GM19351 (cell line): ENCODE measurements at regions not wholly inside any gene's neighbourhood (a gene's known extent, or its start where the extent isn't known, plus 50 kb on each side); places are given as distances from the start of the nearest gene placed in this dataset.
"Not testable (repeated sequence)": the region's sequence is repeated elsewhere in the genome, so short reads cannot be mapped to it uniquely, and the experiment has no call there.

Source experiments
- ATAC-seq: cut with Tn5 transposase; IDR thresholded peaks from one replicate; pipeline ENCODE4 v1.9.1; 2021; ENCODE audit warnings: mild to moderate bottlenecking, moderate library complexity; ENCODE audit not compliant: unreplicated experiment

DNA sequence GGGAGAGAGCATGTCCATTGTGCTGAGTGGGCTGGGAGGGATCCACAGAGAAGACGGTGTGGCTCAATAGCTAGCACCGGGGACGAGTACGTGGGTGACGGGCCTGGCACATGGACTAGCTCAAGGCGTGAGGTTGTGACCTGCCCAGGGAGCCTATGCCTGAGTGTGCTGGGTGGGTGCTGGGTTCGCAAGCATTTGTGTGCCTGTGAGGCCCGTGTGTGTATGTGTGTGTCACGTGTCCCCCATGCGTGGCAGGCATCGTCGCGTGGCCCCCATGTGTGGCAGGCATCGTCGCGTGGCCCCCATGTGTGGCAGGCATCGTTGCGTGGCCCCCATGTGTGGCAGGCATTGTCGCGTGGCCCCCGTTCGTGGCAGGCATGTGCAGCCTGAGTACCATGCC is 109.2 kb downstream of the TMEM121 start:
- ATAC-seq = no peak

- not testable (repeated sequence) for ATAC-seq
Measured at GRCh38 chr14:105636021-105636420, 109.6 kb downstream of the TMEM121 start.

- no peak for ATAC-seq
Measured at GRCh38 chr14:105636935-105637334, 110.6 kb downstream of the TMEM121 start.

DNA sequence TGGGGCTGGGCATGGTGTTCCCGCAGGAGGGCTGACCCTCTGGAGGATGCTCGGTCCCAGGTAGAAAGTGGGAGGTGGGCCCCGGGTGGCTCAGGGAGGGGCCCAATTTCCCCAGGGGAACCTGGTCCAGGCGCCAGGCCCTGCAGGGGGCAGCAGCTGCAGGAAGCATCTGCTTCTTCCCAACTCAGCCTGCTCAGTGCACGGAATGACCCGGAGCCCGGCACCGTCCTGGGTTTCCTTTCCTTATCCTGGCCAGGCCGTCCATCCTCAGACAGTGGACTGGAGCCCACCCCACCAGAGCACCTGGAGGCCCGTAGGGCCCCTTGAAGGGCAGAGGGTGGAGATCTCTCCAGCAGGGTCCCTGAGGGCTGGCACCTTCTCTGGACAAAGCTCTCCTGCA is 111.0 kb downstream of the TMEM121 start:
- not testable (repeated sequence) for ATAC-seq

- not testable (repeated sequence) for ATAC-seq
Measured at GRCh38 chr14:105639969-105640931, 113.9 kb downstream of the TMEM121 start.

DNA sequence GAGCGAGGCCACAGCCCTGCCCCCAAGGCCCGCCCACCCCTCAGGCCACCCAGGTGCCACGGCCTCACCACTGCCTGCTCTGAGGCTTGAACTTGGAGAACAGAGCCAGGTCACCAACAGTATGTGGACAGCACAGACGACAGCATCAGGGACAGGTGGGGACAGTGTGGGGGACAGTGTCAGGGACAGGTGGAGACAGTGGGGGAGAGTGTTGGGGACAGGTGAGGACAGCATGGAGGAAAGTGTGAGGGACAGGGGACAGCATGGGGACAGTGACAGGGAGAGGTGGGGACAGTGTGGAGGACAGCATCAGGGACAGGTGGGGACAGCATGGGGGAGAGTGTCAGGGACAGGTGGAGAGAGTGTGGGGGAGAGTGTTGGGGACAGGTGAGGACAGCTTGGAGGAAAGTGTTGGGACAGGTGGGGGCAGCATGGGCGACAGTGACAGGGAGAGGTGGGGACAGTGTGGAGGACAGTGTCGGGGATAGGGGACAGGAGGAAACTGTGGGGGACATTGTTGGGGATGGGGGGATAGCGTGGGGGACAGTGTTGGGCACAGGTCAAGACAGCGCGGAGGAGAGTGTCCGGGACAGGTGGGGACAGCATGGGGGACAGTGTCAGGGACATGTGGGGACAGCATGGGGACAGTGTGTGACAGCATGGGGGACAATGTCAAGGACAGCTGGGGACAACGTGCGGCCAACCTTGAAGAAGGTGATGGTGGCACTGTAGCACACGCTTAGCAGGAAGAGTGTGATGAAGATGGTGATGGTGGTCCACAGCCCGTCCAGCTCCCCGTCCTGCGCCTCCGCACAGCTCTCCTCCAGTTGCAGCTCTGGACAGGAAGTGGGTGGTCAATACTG is 114.9 kb downstream of the TMEM121 start:
- ATAC-seq = no peak

GRCh38 chr14:105641951-105642350 is 115.6 kb downstream of the TMEM121 start:
- not testable (repeated sequence) for ATAC-seq

DNA sequence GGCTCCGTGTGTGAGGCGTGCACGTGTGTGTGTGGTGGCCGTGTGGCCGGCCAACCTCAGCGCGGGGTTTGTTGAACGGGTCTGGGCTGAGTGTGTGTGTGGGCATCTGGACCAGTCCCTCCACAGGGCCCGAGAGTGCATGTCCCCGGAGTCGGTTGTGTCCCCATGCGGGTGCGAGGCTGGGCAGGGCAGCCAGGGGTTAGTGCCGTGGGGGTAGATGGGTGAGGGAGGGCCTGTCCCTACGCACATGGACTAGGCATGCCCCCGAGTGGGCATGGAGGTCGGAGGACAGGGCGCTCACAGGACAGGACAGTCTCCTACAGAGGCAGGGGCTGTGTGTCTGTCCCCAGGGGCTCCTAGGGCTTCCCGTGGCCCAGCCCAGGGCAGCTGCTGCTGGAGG is 116.1 kb downstream of the TMEM121 start:
- not testable (repeated sequence) for ATAC-seq

DNA sequence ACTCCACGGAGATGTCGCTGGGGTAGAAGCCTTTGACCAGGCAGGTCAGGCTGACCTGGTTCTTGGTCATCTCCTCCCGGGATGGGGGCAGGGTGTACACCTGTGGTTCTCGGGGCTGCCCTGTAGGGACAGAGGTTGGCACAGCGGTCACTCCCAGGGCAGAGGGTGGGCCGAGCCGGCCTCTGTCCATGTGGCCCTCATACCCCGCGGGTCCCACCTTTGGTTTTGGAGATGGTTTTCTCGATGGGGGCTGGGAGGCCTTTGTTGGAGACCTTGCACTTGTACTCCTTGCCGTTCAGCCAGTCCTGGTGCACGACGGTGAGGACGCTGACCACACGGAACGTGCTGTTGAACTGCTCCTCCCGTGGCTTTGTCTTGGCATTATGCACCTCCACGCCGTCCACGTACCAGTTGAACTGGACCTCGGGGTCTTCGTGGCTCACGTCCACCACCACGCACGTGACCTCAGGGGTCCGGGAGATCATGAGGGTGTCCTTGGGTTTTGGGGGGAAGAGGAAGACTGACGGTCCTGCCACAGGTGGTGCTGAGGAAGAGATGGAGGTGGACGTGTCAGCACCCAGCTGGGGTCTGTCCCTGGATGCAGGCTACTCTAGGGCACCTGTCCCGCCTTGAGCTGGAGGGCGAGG is 117.1 kb downstream of the TMEM121 start:
- not testable (repeated sequence) for ATAC-seq

- not testable (repeated sequence) for ATAC-seq
Measured at GRCh38 chr14:105644053-105644435, 117.7 kb downstream of the TMEM121 start.

- ATAC-seq = not testable (repeated sequence)
Measured at GRCh38 chr14:105644457-105644856, 118.1 kb downstream of the TMEM121 start.

DNA sequence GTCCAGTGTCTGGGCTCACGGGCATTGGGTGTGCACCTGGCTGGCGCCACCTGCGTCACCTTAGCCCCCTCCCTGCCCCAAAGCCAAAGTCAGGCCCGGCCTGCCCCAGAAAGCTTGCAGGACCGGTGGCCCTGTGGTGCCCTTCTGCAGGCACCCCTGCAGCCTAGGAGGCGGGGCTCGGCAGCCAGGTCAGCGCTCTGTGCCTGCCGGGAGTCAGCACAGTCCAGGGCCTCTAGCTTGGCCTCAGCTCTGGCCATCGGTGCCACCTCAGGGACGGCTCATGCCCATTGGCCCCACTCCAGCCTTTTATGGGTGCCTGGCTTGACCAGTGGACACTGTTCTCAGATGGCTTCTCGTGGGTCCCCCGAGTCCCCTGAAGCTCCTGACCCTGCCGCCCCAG is 118.5 kb downstream of the TMEM121 start:
- not testable (repeated sequence) for ATAC-seq

DNA sequence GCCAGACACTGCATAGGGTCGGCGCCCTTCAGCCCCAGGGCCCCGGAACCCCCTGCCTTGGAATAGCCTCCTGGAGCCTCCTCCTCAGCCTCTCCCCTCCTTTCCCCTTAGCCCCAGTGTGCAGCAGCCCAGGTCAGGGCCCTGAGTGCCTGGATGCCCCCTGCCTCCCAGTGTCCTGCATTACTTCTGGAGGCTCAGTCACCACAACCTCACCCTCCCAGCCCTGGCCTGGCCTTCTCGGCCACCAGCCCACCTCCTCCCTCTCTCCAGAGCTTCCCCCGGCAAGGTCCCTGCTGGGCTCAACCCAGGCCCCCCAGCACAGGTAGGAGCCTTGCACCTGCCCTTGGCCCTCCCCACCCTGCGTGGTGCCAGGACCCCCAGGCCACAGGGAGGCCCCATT is 119.0 kb downstream of the TMEM121 start:
- ATAC-seq = not testable (repeated sequence)

DNA sequence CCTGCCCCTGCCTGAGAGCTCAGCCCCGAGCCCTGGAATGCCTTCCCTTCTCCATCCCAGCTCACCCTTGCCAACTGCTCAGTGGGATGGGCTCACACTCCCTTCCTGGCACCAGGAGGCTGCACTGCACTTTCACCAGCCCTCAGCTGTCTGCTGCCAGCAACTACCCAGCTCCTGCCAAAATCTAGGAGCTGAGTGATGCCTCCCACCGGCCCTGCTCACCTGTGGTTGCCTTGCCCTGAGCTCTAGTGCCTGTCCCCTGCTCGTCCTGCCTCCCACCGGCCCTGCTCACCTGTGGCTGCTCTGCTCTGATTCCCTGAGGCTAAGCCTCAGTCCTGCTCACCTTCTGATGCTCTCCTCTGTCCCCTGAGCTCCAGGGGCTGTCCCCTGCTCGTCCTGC is 119.8 kb downstream of the TMEM121 start:
- ATAC-seq = no peak

DNA sequence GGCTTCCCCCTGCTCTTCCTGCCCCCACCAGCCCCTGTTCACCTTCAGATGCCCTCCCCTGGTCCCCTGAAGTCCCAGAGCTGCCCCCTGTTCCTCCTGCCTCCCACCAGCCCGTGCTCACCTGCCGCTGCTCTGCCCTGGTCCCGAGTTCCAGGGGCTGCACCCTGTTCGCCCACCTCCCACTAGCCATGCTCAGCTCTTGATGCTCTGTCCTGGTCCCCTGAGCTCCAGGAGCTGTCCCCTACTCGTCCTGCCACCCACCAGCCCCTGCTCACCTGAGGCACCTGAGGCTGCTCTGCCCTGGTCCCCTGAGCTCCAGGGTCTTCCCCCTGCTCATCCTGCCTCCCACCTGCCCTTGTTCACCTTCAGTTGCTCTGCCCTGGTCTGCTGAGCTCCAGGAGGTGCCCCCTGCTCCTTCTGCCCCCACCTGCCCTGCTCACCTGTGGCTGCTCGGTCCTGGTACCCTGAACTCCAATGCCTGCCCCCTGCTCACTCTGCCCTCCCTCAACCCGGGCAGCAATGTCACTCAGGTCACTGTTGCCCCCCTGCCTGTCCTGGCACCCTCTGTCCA is 120.4 kb downstream of the TMEM121 start:
- ATAC-seq = not testable (repeated sequence)

GRCh38 chr14:105647426-105647783 is 121.0 kb downstream of the TMEM121 start:
- not testable (repeated sequence) for ATAC-seq

DNA sequence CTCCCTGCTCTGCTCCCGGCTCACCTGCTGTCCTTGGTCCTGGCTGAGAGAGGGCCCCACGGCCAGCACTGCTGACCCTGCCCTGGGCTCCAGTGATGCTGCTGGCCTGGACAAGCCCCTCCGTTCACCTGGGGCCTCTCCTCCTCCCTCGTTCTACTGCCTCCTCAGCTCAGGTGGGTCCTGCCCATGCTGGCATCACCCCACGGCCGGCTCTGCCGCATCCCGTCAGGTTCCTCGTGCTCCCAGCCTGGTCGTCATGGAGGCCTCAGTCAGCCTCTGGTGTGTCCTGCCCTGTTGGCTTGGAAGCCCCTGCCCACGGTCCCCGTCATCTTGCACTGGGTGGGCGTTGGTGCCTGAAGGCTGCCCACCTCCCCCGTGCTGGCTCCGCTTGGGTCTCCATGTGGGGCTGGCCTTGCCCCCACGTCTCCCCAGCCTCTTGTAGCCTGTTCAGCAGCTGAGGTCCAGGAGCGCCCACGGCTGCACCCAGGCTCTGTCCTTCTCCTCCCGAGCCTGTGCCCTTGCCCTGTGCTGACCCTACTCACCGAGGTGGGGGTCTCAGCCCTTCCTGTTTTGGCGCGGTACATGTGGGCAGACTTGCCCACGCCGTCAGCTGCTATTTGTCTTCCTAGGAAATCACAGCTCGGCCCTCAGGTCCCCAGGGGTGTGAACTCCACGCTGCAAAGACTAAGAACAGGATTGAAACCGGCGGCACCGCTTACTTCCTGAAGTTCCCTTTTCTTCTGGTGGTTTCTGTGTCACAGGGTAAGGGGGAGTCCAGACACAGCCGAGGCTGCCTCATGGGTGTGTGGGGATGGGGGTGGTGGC is 121.6 kb downstream of the TMEM121 start:
- no peak for ATAC-seq

- ATAC-seq = not testable (repeated sequence)
Measured at GRCh38 chr14:105648609-105649535, 122.5 kb downstream of the TMEM121 start.

GRCh38 chr14:105652317-105652716 is 125.9 kb downstream of the TMEM121 start:
- not testable (repeated sequence) for ATAC-seq
